HG02588 (cell line): ENCODE measurements at regions not wholly inside any gene's neighbourhood (a gene's known extent, or its start where the extent isn't known, plus 50 kb on each side); places are given as distances from the start of the nearest gene placed in this dataset.

ENCODE experiments used
- ATAC-seq: cut with Tn5 transposase; IDR thresholded peaks from one replicate; pipeline ENCODE4 v1.9.1; 2021; ENCODE audit warnings: mild to moderate bottlenecking, moderate library complexity; ENCODE audit not compliant: unreplicated experiment

- no peak for ATAC-seq
Measured at GRCh38 chr5:93072831-93073459, 508.1 kb downstream of the NR2F1-AS1 start.

DNA sequence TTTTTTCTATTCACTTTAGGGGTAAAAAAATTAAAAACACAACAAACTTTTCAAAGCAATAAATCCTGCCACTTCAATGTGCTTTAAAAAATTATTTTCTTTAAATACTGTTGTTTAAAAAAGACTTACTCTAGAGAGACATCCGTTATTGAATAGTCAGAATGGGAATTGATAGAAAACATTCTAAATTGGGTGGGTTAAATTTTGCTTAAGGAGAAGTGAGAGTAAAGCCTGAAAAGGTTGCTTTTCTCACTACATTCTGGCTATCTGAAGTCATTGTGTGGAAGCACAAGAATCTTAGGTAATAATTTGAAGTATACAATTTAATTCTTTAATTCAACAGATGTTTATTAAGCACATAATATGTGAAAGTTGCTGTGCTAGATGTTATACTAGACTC is 509.3 kb downstream of the NR2F1-AS1 start:
- ATAC-seq: no peak

DNA sequence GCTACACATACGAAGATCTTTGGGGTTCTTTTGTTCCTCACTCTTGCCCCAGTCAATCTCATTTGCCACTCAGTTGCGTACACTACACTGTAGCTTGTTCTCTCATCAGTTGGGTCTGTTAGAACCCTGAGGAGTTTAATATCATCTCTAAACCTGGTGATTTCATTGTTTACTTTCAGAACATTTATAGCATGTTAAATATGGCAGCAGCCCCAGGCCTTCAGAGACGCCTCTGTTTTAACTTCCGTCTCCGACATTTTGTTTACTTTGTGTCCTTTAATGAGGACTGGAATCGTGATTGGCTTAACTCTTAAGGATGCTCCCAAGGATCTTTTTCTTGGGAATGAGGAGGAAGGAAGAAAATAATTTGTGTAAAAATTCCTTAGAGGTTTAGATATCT is 510.1 kb downstream of the NR2F1-AS1 start:
- ATAC-seq: no peak

GRCh38 chr5:93069276-93069675 is 511.7 kb downstream of the NR2F1-AS1 start:
- ATAC-seq: no peak

DNA sequence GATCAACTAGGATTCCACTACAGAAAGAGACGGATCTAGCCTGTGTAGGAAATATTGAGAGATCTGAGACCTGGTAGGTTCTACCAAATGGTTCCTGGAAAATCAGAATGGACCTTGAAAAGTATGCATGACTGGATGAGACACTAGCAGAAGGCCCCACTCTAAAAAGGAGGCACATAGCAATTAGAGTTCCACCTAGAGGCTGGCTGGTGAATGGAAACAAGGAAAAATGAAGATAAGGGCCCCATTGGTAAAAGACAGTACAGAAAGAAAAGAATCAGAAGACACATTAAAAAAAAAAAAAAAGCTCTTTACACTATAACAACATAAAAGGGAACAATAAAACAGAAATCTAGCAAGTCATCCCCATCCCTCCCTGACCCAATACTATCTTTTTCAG is 518.5 kb downstream of the NR2F1-AS1 start:
- ATAC-seq: no peak

- ATAC-seq: no peak
Measured at GRCh38 chr5:93058309-93058708, 522.7 kb downstream of the NR2F1-AS1 start.

- ATAC-seq: no peak
Measured at GRCh38 chr5:93057311-93057710, 523.7 kb downstream of the NR2F1-AS1 start.

- no peak for ATAC-seq
Measured at GRCh38 chr5:93055971-93056370, 525.0 kb downstream of the NR2F1-AS1 start.

GRCh38 chr5:93055561-93055960 is 525.5 kb downstream of the NR2F1-AS1 start:
- no peak for ATAC-seq

GRCh38 chr5:93054424-93055163 is 526.4 kb downstream of the NR2F1-AS1 start:
- no peak for ATAC-seq

DNA sequence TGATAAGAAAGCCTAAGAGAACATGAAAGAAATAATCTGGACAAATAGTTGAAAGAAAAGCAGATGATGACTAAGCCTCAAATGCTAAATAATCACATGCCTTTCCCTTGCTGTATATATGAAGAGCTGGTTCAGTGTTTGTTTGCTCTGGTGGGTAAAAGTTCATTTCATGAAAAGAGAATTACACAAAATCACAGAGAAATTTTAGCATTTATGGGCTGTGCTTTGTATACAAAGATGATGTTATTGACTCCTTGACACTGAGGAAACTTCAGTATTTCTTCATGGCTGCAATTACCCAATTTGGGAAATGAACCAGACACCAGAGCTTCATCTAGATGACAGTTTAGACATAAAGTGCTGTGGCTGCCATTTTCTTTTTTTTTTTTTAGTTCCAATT is 527.2 kb downstream of the NR2F1-AS1 start:
- ATAC-seq: no peak

- no peak for ATAC-seq
Measured at GRCh38 chr5:93048858-93049257, 532.2 kb downstream of the NR2F1-AS1 start.

- no peak for ATAC-seq
Measured at GRCh38 chr5:93044859-93045666, 536.0 kb downstream of the NR2F1-AS1 start.

DNA sequence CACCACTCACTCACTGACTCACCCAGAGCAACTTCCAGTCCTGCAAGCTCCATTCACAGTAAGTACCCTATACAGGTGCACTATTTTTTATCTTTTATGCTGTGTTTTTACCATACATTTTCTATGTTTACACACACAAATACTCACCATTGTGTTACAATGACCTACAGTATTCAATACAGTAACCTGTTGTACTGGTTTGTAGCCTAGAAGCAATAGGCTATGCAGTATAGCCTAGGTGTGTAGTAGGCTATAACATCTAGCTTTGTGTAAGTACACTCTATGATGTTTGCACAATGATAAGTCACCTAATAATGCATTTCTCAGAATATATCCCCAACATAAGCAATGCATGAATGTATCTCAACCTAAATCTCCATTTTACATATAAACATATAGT is 541.1 kb downstream of the NR2F1-AS1 start:
- no peak for ATAC-seq

DNA sequence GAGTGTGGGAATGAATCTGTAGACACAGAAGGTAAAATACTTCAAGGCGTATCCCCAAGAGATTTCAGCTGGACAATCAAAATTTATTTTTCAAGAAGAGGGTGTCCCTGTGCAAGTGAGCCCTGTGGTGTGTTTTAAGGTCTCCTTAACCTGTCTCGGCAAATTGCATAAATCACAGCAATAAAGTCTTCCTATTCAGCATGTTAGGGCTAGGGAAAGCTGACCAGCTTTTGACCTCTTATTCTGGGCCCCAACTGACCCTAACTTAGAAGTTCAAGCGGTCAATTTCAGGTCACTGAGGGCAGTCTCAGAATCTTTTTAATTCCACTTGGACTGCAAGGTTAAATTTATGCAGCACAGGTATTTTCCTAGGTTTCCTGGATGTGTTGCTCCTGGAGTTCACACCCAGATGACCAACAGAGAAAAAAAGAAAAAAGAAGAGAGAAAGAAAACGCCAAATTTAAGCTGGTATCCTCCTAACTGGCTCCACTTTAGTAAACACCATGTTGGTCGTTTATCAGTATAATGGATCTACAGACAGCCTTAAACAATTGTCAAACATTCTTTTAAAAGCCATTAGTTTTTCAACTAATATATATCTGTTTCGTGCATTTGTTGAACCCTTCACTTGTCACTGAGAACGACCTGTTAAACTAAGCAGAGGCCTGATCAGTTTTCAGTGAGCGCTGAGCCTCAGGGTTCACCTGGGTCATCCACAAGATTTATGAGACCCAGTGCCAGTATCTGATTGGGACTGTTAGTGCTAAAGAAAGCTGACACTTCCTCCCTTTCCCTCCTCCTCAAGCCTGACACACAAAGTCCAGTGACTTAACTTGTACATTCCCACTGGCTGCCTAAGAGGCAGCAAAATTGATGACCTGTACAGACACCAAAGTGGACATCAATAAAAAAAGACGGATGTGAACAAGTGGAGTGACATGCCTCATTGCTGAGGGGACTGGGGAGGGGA is 546.1 kb downstream of the NR2F1-AS1 start:
- no peak for ATAC-seq

DNA sequence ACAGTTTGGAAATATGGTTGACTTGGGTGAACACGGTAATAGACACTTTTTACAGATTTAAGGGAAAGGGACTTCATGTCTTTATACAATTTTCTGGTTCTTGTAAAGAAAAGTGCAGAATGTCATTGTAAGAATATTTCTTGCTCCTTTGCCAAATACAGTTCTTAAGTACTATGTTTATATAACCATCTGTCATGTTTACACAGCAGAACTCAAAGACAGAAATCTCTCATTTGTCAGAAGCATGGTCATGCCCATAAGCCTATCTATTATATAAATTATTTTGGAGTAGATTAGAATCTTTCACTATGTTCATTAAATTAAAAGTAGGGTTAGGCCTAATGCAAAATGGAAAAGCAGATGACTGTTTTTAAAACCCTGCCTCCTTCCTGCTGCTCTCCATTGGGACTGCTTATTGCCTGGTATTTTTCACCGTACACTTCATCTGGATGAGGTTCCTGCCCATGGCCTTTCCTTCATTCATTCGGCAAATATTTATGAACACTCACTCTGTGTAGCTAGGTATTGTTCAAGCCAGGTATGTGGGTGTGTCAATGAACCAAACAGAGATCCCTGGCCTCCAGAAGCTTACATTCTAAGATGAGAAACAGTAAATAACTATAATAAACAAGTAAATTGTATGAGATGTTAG is 558.1 kb downstream of the NR2F1-AS1 start:
- ATAC-seq: no peak

DNA sequence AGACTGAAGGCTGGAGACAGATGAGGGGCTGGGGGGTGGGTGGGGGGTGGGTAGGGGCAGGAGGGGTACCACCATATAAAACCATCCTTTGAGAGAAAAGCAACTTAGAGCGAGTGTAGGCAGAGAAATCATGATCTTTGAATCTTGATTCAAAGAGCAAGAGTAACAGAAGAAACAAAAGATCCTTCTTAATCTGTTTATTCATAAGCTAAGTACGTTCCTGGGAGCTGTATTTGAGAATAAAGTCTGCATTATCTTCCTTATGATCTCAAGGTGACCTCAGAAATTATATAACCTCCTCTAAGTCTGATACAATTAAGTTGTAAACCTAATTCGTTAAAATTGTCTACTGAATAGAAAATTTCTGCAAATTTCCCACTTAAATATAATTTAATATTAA is 558.8 kb downstream of the NR2F1-AS1 start:
- ATAC-seq: no peak

- ATAC-seq: no peak
Measured at GRCh38 chr5:93019896-93020295, 561.1 kb downstream of the NR2F1-AS1 start.

- ATAC-seq: no peak
Measured at GRCh38 chr5:93018461-93018860, 562.6 kb downstream of the NR2F1-AS1 start.

DNA sequence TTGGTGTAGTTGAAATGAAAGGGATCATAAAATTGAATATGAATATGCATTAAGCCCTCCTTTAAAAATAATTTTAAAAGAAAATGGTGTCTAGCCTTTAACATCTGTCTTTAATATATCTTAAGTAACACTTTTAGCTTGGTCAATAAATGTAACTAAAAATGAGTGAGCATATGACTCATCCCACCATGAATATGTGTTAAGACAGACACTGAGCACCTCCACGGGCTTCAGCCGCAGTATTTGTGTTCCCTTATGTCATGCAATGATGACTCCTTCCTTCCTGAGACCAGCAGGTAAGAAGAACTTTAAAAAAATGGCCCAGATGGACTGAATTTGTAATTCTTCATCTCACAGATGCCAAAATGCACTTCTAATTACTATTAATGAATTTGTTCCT is 563.2 kb downstream of the NR2F1-AS1 start:
- no peak for ATAC-seq
